ENCODE measurements at regions not wholly inside any gene's neighbourhood (a gene's known extent, or its start where the extent isn't known, plus 50 kb on each side); places are given as distances from the start of the nearest gene placed in this dataset.

DNA sequence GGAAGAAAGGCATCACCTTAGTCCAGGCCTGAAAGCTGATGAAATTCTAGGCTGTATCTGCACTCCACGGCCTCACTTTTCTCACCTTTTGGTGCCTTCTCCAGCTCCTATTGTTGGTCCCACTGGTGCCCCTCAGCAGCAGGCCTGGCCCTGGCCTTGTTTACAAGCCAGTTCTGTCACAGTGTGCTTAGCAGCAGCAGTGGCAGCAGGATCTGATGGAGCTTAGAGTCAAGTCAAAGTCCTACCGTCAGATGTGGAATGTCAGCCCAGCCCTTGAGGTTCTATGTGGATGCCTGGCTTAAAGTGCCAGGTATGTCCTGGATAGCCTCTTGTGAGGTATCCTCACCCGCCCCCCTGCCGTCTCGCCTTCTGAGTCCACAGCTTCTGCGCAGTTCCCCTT lies 281.3 kb downstream of the SUCLG1 start:
- no peak for TF ChIP-seq EP300 (IDR thresholded peaks at IDR 0.05)
- no peak for TF ChIP-seq POLR2A (IDR thresholded peaks at IDR 0.05)
- TF ChIP-seq, protein P1, sequence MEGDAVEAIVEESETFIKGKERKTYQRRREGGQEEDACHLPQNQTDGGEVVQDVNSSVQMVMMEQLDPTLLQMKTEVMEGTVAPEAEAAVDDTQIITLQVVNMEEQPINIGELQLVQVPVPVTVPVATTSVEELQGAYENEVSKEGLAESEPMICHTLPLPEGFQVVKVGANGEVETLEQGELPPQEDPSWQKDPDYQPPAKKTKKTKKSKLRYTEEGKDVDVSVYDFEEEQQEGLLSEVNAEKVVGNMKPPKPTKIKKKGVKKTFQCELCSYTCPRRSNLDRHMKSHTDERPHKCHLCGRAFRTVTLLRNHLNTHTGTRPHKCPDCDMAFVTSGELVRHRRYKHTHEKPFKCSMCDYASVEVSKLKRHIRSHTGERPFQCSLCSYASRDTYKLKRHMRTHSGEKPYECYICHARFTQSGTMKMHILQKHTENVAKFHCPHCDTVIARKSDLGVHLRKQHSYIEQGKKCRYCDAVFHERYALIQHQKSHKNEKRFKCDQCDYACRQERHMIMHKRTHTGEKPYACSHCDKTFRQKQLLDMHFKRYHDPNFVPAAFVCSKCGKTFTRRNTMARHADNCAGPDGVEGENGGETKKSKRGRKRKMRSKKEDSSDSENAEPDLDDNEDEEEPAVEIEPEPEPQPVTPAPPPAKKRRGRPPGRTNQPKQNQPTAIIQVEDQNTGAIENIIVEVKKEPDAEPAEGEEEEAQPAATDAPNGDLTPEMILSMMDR (IDR thresholded peaks at IDR 0.05), result no peak
- Histone ChIP-seq H3K4me3 (no peak overlapping the region), H3K27ac (no peak overlapping the region), H3K9me3 (no peaks in the 10 kb centered on the region), H3K36me3 (no peaks in the 10 kb centered on the region), H3K4me1 (ENCODE audit: insufficient read depth) (no peaks in the 10 kb centered on the region), H3K27me3 (no peaks in the 10 kb centered on the region)
- no peak for DNase-seq
- intact Hi-C loops (cut with DNase I), result no loop called here
- WGBS, 3 donors, result 76 to 88% (median 83%) methylated on average over 6 of the region's 6 CpGs

DNA sequence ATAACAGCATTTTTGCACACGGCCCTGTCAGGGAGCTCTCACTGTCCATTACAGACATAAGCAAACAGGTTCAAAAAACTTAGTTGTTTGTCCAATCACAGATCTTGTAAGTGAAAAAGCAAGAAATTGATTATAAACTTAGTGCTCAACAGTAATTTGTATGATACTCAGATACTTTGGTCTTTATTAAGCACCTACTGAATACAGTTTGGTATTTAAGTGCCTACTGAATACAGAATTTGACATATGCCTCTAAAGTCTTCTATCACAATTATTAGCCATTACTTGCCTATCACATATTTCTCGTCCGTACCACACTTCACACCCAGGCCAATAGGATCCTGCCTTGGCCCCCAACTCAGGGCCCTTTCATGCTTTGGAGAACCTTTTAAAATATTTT lies 283.1 kb downstream of the SUCLG1 start:
- 85 to 93% (median 88%) methylated on average over 3 of the region's 3 CpGs for WGBS, 3 donors
- DNase-seq, result no peak
- intact Hi-C loops (cut with DNase I), result no loop called here
- no peaks in the 10 kb centered on the region for H3K36me3 ChIP-seq
- no peak overlapping the region for H3K27ac ChIP-seq
- H3K4me1 ChIP-seq (ENCODE audit: insufficient read depth), result no peaks in the 10 kb centered on the region
- no peak overlapping the region for H3K4me3 ChIP-seq
- no peaks in the 10 kb centered on the region for H3K9me3 ChIP-seq
- TF ChIP-seq POLR2A (IDR thresholded peaks at IDR 0.05) (no peak), EP300 (IDR thresholded peaks at IDR 0.05) (no peak)
- TF ChIP-seq, protein P1 (IDR thresholded peaks at IDR 0.05), result no peak
- H3K27me3 ChIP-seq, result no peaks in the 10 kb centered on the region

- no peak overlapping the region for H3K27ac ChIP-seq
- no peaks in the 10 kb centered on the region for H3K4me1 ChIP-seq (ENCODE audit: insufficient read depth)
- no peaks in the 10 kb centered on the region for H3K36me3 ChIP-seq
- intact Hi-C loops (cut with DNase I), result no loop called here
- H3K4me3 ChIP-seq, result no peak overlapping the region
- DNase-seq, result no peak
- no peaks in the 10 kb centered on the region for H3K27me3 ChIP-seq
- H3K9me3 ChIP-seq, result no peaks in the 10 kb centered on the region
- TF ChIP-seq EP300 (IDR thresholded peaks at IDR 0.05), result no peak
- no peak for TF ChIP-seq POLR2A (IDR thresholded peaks at IDR 0.05)
- TF ChIP-seq, protein P1 (IDR thresholded peaks at IDR 0.05), result no peak
- WGBS, 3 donors, result 52 to 75% (median 53%) methylated on average over 1 of the region's 1 CpG
Observed at GRCh38 chr2:84175340-84175739, 283.7 kb downstream of the SUCLG1 start.

DNA sequence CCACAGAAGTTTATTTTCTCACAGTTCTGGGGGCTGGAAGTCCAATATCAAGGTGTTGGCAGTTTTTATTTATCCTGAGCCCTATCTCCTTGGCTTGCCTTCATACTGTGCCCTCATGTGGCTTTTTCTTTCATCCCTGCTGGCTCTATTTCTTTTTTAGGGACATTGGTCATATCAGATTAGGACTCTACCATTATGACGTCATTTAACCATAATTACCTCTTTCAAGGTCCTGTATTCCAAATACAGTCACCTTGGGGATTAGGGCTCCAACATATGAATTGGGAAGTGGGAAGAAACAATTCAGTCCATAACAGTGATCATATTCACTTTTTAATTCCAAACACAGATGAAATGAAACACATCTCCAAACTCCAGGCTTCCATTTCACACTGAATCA lies 286.0 kb downstream of the SUCLG1 start:
- Histone ChIP-seq H3K36me3 (no peaks in the 10 kb centered on the region), H3K27me3 (no peaks in the 10 kb centered on the region), H3K27ac (no peak overlapping the region), H3K9me3 (no peaks in the 10 kb centered on the region), H3K4me3 (no peak overlapping the region), H3K4me1 (ENCODE audit: insufficient read depth) (no peaks in the 10 kb centered on the region)
- TF ChIP-seq, protein P1 (IDR thresholded peaks at IDR 0.05), result no peak
- TF ChIP-seq POLR2A (IDR thresholded peaks at IDR 0.05) (no peak), EP300 (IDR thresholded peaks at IDR 0.05) (no peak)
- 55 to 62% (median 59%) methylated on average over 1 of the region's 1 CpG for WGBS, 3 donors
- intact Hi-C loops (cut with DNase I), result no loop called here
- DNase-seq, result no peak

DNA sequence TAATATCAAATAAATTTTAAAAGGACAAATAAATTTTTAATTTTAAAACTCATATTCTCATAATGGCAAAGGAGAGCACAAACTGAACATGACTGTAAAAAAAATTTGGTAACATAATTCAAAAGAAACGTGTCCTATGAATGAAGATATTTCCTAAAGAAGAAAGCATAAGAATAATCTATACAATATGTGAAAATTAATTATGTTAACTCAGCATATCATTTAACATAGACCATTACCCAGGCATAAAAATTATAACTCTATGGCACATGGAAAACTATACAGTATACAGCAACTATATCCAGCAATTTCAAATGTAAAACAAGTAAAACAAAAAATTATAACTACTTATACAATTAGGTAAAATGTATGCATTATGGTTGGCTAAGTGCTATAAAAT lies 288.1 kb downstream of the SUCLG1 start:
- WGBS, 3 donors, result 71 to 73% (median 72%) methylated on average over 1 of the region's 1 CpG
- no peaks in the 10 kb centered on the region for H3K36me3 ChIP-seq
- H3K9me3 ChIP-seq, result no peaks in the 10 kb centered on the region
- H3K4me3 ChIP-seq, result no peak overlapping the region
- TF ChIP-seq POLR2A (IDR thresholded peaks at IDR 0.05) (no peak), EP300 (IDR thresholded peaks at IDR 0.05) (no peak)
- TF ChIP-seq, protein P1 (IDR thresholded peaks at IDR 0.05), result no peak
- intact Hi-C loops (cut with DNase I), result no loop called here
- DNase-seq, result no peak
- no peaks in the 10 kb centered on the region for H3K4me1 ChIP-seq (ENCODE audit: insufficient read depth)
- H3K27me3 ChIP-seq, result no peaks in the 10 kb centered on the region
- no peak overlapping the region for H3K27ac ChIP-seq

Measured in ovary (tissue), 7 donors.